Fibroblast of lung (primary cell): ENCODE measurements at regions not wholly inside any gene's neighbourhood (a gene's known extent, or its start where the extent isn't known, plus 50 kb on each side); places are given as distances from the start of the nearest gene placed in this dataset.

Source experiments
- DNase-seq, 2 donors: peaks; one replicate each; pipeline versions ENCODE4 v3.0.0 to v3.0.0-alpha.2; 2010; ENCODE audit warnings: low read depth in 2 of 2
- H2AFZ ChIP-seq: 2 replicates; pipeline ENCODE4 v1.5.1; 2012; ENCODE audit warnings: low read length, control low read depth, inconsistent platforms
- H3K27ac ChIP-seq: 2 replicates; pipeline ENCODE4 v1.5.1; 2011; ENCODE audit warnings: low read length, control low read depth; ENCODE audit not compliant: insufficient read depth
- H3K27me3 ChIP-seq: 2 replicates; pipeline ENCODE4 v1.5.1; 2011; ENCODE audit warnings: mild to moderate bottlenecking, low read length; ENCODE audit not compliant: control insufficient read depth, insufficient read depth
- H3K36me3 ChIP-seq: 2 replicates; pipeline ENCODE4 v1.5.1; 2011; ENCODE audit warnings: low read length; ENCODE audit not compliant: control insufficient read depth, insufficient read depth
- H3K4me1 ChIP-seq: 2 replicates; pipeline ENCODE4 v1.5.1; 2011; ENCODE audit warnings: low read length; ENCODE audit not compliant: control insufficient read depth, insufficient read depth; ENCODE audit errors: extremely low read depth
- H3K4me2 ChIP-seq: 2 replicates; pipeline ENCODE4 v1.5.1; 2011; ENCODE audit warnings: low read length, control low read depth; ENCODE audit not compliant: insufficient read depth; ENCODE audit errors: extremely low read depth
- H3K4me3 ChIP-seq, 4 experiments: fragments of 200-600 bp in 1 of 4; sonication (generic) in 1 of 4; replicated peaks in 1 of 4; 2 replicates each; pipeline ENCODE4 v1.5.1; 2011 to 2016; ENCODE audit warnings: low read length in 4 of 4, low read depth in 3 of 4, mild to moderate bottlenecking in 3 of 4, control low read depth in 2 of 4, inconsistent platforms in 1 of 4, mixed read lengths in 1 of 4; ENCODE audit not compliant: insufficient read depth in 1 of 4; ENCODE audit errors: control extremely low read depth in 1 of 4
- H3K79me2 ChIP-seq: 2 replicates; pipeline ENCODE4 v1.5.1; 2012; ENCODE audit warnings: mild to moderate bottlenecking, low read length, inconsistent platforms; ENCODE audit not compliant: control insufficient read depth, insufficient read depth
- H3K9ac ChIP-seq: 2 replicates; pipeline ENCODE4 v1.5.1; 2011; ENCODE audit warnings: mild to moderate bottlenecking, low read length, control low read depth; ENCODE audit not compliant: insufficient read depth
- H3K9me3 ChIP-seq: 2 replicates; pipeline ENCODE4 v1.5.1; 2012; ENCODE audit warnings: low read depth, low read length; ENCODE audit not compliant: control insufficient read depth, insufficient read depth
- H4K20me1 ChIP-seq: 2 replicates; pipeline ENCODE4 v1.5.1; 2011; ENCODE audit warnings: low read length; ENCODE audit not compliant: control insufficient read depth, insufficient read depth; ENCODE audit errors: extremely low read depth
- EZH2 ChIP-seq: IDR thresholded peaks from 2 replicates; pipeline ENCODE4 v1.5.1; 2012; ENCODE audit warnings: low read length, control low read depth, mild to moderate bottlenecking; ENCODE audit errors: missing control alignments
- TF ChIP-seq, protein P1 (sequence below), 2 donors: IDR thresholded peaks in 1 of 2; conservative IDR thresholded peaks in 1 of 2; 1 replicate in 1 of 2; 2 replicates in 1 of 2; pipeline ENCODE4 v1.5.1; 2011 to 2012; ENCODE audit warnings: low read length in 2 of 2, control low read depth in 1 of 2, inconsistent platforms in 1 of 2, low read depth in 1 of 2, mild to moderate bottlenecking in 1 of 2

DNA sequence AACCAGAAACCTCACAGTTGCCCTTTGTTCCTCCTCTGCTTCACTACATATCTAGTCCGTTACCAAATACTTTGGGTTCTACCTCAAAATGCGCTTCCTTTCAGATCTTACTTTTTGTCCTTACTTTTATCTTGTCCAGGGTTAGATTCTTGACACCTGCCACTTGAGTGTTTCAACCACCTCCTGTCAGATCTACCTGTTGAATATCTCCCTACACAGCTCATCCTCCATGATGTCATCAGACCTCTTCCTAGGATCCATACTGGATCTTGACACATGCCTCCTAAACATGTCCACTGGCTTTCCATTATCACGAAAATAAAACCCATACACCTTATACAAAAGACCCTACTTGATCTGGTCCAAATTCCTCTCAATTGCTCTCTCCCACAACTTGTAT is 125.2 kb upstream of the SLC24A2 start:
- Histone ChIP-seq H3K27ac (no peak overlapping the region), H3K79me2 (no peaks in the 10 kb centered on the region), H3K4me3 (no peak overlapping the region), H3K4me2 (no peak overlapping the region), H4K20me1 (no peaks in the 10 kb centered on the region), H3K9me3 (no peaks in the 10 kb centered on the region), H3K27me3 (no peaks in the 10 kb centered on the region), H3K4me1 (no peaks in the 10 kb centered on the region), H3K36me3 (no peaks in the 10 kb centered on the region), H2AFZ (no peak overlapping the region), H3K9ac (no peak overlapping the region)
- TF ChIP-seq, protein P1, sequence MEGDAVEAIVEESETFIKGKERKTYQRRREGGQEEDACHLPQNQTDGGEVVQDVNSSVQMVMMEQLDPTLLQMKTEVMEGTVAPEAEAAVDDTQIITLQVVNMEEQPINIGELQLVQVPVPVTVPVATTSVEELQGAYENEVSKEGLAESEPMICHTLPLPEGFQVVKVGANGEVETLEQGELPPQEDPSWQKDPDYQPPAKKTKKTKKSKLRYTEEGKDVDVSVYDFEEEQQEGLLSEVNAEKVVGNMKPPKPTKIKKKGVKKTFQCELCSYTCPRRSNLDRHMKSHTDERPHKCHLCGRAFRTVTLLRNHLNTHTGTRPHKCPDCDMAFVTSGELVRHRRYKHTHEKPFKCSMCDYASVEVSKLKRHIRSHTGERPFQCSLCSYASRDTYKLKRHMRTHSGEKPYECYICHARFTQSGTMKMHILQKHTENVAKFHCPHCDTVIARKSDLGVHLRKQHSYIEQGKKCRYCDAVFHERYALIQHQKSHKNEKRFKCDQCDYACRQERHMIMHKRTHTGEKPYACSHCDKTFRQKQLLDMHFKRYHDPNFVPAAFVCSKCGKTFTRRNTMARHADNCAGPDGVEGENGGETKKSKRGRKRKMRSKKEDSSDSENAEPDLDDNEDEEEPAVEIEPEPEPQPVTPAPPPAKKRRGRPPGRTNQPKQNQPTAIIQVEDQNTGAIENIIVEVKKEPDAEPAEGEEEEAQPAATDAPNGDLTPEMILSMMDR (conservative IDR thresholded peaks at IDR 0.05 in 1 of 2, IDR thresholded peaks at IDR 0.05 in 1 of 2; ENCODE audit: low read depth in 1 of 2, low read length in 2 of 2) = no peak
- TF ChIP-seq EZH2 = no peak
- no peak for DNase-seq

DNA sequence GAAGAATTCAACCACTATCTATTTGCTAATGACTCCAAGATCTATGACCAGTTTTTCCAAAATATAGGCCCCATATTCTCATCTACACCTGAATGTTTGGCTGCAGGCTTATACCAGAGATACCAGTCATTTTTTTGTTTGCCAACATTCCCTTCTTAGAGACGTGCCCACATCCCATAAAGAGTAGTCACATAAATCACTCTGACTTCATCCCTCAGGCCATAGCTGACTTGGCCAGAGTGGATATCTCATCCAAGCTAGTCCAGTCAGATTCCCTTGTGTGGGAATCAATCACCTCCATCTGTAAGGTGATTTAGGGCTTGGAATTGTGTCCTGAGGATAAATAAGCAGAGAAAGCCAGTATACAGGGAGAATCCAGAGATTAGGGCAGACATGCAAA is 124.3 kb upstream of the SLC24A2 start:
- Histone ChIP-seq H3K9ac (no peak overlapping the region), H3K9me3 (no peaks in the 10 kb centered on the region), H3K79me2 (no peaks in the 10 kb centered on the region), H3K4me3 (no peak overlapping the region), H2AFZ (no peak overlapping the region), H3K4me2 (no peak overlapping the region), H3K36me3 (no peaks in the 10 kb centered on the region), H3K27ac (no peak overlapping the region), H3K27me3 (no peaks in the 10 kb centered on the region), H4K20me1 (no peaks in the 10 kb centered on the region), H3K4me1 (no peaks in the 10 kb centered on the region)
- DNase-seq = no peak
- TF ChIP-seq, protein P1 (conservative IDR thresholded peaks at IDR 0.05 in 1 of 2, IDR thresholded peaks at IDR 0.05 in 1 of 2; ENCODE audit: low read depth in 1 of 2, low read length in 2 of 2) = no peak
- TF ChIP-seq EZH2 = no peak

DNA sequence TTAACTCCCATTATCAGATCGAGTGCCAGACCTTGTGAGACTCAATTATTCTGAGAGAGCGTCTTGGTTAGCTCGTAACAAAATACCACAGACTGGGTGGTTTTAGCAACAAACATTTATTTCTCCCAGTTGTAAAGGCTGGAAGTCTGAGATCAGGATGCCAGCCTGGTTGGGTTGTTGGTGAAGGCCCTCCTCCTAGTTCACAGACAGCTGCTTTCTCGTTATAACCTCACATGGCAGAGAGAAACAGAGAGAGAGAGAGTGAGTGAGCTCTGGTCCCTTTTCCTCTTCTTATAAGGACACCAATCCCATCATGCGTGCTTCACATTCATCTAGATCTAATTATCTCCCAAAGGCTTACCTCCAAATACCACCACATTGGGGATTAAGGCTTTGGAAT is 114.2 kb upstream of the SLC24A2 start:
- TF ChIP-seq, protein P1 (conservative IDR thresholded peaks at IDR 0.05 in 1 of 2, IDR thresholded peaks at IDR 0.05 in 1 of 2; ENCODE audit: low read depth in 1 of 2, low read length in 2 of 2) = no peak
- no peak for TF ChIP-seq EZH2
- no peaks in the 10 kb centered on the region for H3K36me3 ChIP-seq
- H3K4me3 ChIP-seq = no peak overlapping the region
- no peak overlapping the region for H3K27ac ChIP-seq
- no peaks in the 10 kb centered on the region for H3K9me3 ChIP-seq
- H3K27me3 ChIP-seq = no peaks in the 10 kb centered on the region
- no peak for DNase-seq
- H3K9ac ChIP-seq = no peak overlapping the region
- H2AFZ ChIP-seq = no peak overlapping the region
- no peaks in the 10 kb centered on the region for H3K4me1 ChIP-seq
- no peaks in the 10 kb centered on the region for H4K20me1 ChIP-seq
- no peak overlapping the region for H3K4me2 ChIP-seq
- H3K79me2 ChIP-seq = no peaks in the 10 kb centered on the region
